ENCODE measurements at regions not wholly inside any gene's neighbourhood (a gene's known extent, or its start where the extent isn't known, plus 50 kb on each side); places are given as distances from the start of the nearest gene placed in this dataset.
"Not testable (repeated sequence)": the region's sequence is repeated elsewhere in the genome, so short reads cannot be mapped to it uniquely, and the experiment has no call there.

DNA sequence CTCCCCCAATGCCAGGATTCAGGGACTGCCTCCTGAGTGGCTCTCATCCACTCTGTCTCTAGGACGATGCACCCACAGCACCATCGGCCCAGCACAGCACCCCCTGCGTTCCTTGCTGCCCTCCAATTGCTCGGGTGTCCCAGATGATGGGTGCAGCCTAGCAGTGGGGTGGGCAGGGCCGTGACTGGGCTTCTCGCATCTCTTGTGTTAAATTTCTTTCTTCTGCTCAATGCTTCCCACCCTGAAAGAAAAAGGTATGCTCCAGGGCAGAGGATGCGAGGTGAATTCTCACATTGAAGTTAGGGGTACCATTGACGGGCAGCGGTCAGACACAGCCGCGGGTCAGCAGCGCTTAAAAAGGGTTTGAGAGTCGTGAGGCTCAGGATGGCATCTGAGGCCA, 232.4 kb upstream of the SGCG start:
- H3K9ac ChIP-seq: no peak overlapping the region
- H3K9me2 ChIP-seq: no peaks in the 10 kb centered on the region
- no peaks in the 10 kb centered on the region; the same call in 1 of the 2 replicates for H3K27me3 ChIP-seq (ENCODE audit: insufficient read depth)
- WGBS (ENCODE audit: low lambda C conversion rate): 38% methylated on average over 13 of the region's 13 CpGs
- no peaks in the 10 kb centered on the region for H3K79me2 ChIP-seq (ENCODE audit: insufficient read depth)
- DNase-seq: no peak
- H3K4me2 ChIP-seq: no peak overlapping the region
- H4K20me1 ChIP-seq (ENCODE audit: insufficient read depth): no peaks in the 10 kb centered on the region
- no peak overlapping the region for H2AFZ ChIP-seq (ENCODE audit: low read depth)
- no peak for TF ChIP-seq CHD2 (IDR thresholded peaks at IDR 0.05; ENCODE audit: low read length, partially characterized antibody)
- no peak for TF ChIP-seq RAD21 (IDR thresholded peaks at IDR 0.05; ENCODE audit: low read length)
- TF ChIP-seq RCOR1 (IDR thresholded peaks at IDR 0.05; ENCODE audit: low read length): no peak
- TF ChIP-seq, protein P1, sequence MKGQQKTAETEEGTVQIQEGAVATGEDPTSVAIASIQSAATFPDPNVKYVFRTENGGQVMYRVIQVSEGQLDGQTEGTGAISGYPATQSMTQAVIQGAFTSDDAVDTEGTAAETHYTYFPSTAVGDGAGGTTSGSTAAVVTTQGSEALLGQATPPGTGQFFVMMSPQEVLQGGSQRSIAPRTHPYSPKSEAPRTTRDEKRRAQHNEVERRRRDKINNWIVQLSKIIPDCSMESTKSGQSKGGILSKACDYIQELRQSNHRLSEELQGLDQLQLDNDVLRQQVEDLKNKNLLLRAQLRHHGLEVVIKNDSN (IDR thresholded peaks at IDR 0.05; ENCODE audit: borderline replicate concordance, low read depth): no peak
- TF ChIP-seq, protein P2, sequence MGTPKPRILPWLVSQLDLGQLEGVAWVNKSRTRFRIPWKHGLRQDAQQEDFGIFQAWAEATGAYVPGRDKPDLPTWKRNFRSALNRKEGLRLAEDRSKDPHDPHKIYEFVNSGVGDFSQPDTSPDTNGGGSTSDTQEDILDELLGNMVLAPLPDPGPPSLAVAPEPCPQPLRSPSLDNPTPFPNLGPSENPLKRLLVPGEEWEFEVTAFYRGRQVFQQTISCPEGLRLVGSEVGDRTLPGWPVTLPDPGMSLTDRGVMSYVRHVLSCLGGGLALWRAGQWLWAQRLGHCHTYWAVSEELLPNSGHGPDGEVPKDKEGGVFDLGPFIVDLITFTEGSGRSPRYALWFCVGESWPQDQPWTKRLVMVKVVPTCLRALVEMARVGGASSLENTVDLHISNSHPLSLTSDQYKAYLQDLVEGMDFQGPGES (IDR thresholded peaks at IDR 0.05; ENCODE audit: low read depth, low read length): no peak
- TF ChIP-seq FOSL2 (IDR thresholded peaks at IDR 0.05; ENCODE audit: borderline replicate concordance, low read depth): no peak
- TF ChIP-seq SMC3 (IDR thresholded peaks at IDR 0.05; ENCODE audit: low read depth, low read length): no peak
- no peak for TF ChIP-seq TCF12 (IDR thresholded peaks at IDR 0.05)
- H3K36me3 ChIP-seq (replicated peaks in 1 of 2; ENCODE audit: control insufficient read depth in 1 of 2, insufficient read depth in 2 of 2, low read length in 1 of 2): no peaks in the 10 kb centered on the region
- H3K27ac ChIP-seq (ENCODE audit: low read depth in 2 of 2, low read length in 1 of 2): no peak overlapping the region
- no peak overlapping the region for H3K4me3 ChIP-seq (ENCODE audit: low read depth in 2 of 2, low read length in 1 of 2)
- CTCF ChIA-PET: no interaction called here
- H3F3A ChIP-seq (replicated peaks; ENCODE audit: insufficient read depth): no peaks in the 10 kb centered on the region
- POLR2A ChIA-PET: no interaction called here
- H3K9me3 ChIP-seq: no peaks in the 10 kb centered on the region
- no peaks in the 10 kb centered on the region for H3K4me1 ChIP-seq (ENCODE audit: control insufficient read depth in 1 of 2, insufficient read depth in 2 of 2, low read depth in 1 of 2, low read length in 1 of 2)

DNA sequence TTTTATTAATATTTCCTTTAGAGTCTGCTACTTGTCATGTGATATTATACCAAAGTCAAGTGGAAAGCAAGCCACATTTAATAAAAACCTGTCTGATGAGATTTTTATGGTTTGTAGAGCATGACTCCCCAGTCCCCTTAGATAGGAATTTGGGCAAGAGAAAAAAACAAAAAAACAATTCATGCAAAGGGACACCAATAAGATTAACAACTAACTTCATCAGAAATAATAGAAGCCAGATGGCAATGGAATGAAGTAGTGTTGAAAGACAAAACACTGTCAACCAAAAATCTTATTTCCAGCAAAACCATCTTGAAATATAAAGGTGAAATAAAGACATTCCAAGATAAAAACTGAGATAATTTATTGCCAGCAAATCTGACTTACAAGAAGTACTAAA, 228.8 kb upstream of the SGCG start:
- H3K27me3 ChIP-seq (ENCODE audit: insufficient read depth); H3K9me2 ChIP-seq; H3K27ac ChIP-seq (ENCODE audit: low read depth in 2 of 2, low read length in 1 of 2); H3K36me3 ChIP-seq (replicated peaks in 1 of 2; ENCODE audit: control insufficient read depth in 1 of 2, insufficient read depth in 2 of 2, low read length in 1 of 2); H3F3A ChIP-seq (replicated peaks; ENCODE audit: insufficient read depth); H3K4me1 ChIP-seq (ENCODE audit: control insufficient read depth in 1 of 2, insufficient read depth in 2 of 2, low read depth in 1 of 2, low read length in 1 of 2); H2AFZ ChIP-seq (ENCODE audit: low read depth); CTCF ChIA-PET; H3K4me3 ChIP-seq (ENCODE audit: low read depth in 2 of 2, low read length in 1 of 2); DNase-seq; H3K9me3 ChIP-seq; H3K79me2 ChIP-seq (ENCODE audit: insufficient read depth); H3K4me2 ChIP-seq; H4K20me1 ChIP-seq (ENCODE audit: insufficient read depth); POLR2A ChIA-PET; H3K9ac ChIP-seq: not testable (repeated sequence)

DNA sequence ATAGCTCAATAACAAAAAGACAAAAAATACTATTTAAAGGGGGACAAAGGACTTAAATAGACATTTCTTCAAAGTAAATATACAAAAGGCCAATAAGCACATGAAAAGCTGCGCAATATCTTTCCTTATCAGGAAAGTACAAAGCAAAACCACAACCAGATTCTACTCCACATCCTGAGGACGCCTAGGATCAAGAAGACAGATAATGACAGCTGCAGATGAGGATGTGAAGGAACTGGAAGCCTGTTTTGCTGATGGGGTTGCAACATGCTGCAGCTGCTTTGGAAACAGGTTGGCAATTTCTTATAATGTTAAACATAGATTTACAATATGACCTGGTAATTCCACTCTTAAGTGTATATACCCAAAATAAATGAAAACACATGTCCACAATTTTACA, 225.6 kb upstream of the SGCG start:
- H3K9me3 ChIP-seq; POLR2A ChIA-PET; H3K36me3 ChIP-seq (replicated peaks in 1 of 2; ENCODE audit: control insufficient read depth in 1 of 2, insufficient read depth in 2 of 2, low read length in 1 of 2); H3K4me1 ChIP-seq (ENCODE audit: control insufficient read depth in 1 of 2, insufficient read depth in 2 of 2, low read depth in 1 of 2, low read length in 1 of 2); H2AFZ ChIP-seq (ENCODE audit: low read depth); H3F3A ChIP-seq (replicated peaks; ENCODE audit: insufficient read depth); H3K9me2 ChIP-seq; H3K4me3 ChIP-seq (ENCODE audit: low read depth in 2 of 2, low read length in 1 of 2); H3K4me2 ChIP-seq; H3K79me2 ChIP-seq (ENCODE audit: insufficient read depth); CTCF ChIA-PET; H3K27me3 ChIP-seq (ENCODE audit: insufficient read depth); H4K20me1 ChIP-seq (ENCODE audit: insufficient read depth); H3K27ac ChIP-seq (ENCODE audit: low read depth in 2 of 2, low read length in 1 of 2); DNase-seq; H3K9ac ChIP-seq: not testable (repeated sequence)
- WGBS (ENCODE audit: low lambda C conversion rate): 2% methylated on average over 2 of the region's 2 CpGs

- DNase-seq, H3K9ac ChIP-seq, CTCF ChIA-PET: not testable (repeated sequence)
Observed at GRCh38 chr13:22956456-22957115, 224.2 kb upstream of the SGCG start.

GRCh38 chr13:22959859-22960258, 220.9 kb upstream of the SGCG start:
- H3K9me3 ChIP-seq; H3K4me2 ChIP-seq; H3K4me1 ChIP-seq (ENCODE audit: control insufficient read depth in 1 of 2, insufficient read depth in 2 of 2, low read depth in 1 of 2, low read length in 1 of 2); H3K4me3 ChIP-seq (ENCODE audit: low read depth in 2 of 2, low read length in 1 of 2); CTCF ChIA-PET; POLR2A ChIA-PET; DNase-seq; H3K27me3 ChIP-seq (ENCODE audit: insufficient read depth); H4K20me1 ChIP-seq (ENCODE audit: insufficient read depth); H3F3A ChIP-seq (replicated peaks; ENCODE audit: insufficient read depth); H3K36me3 ChIP-seq (replicated peaks in 1 of 2; ENCODE audit: control insufficient read depth in 1 of 2, insufficient read depth in 2 of 2, low read length in 1 of 2); H3K27ac ChIP-seq (ENCODE audit: low read depth in 2 of 2, low read length in 1 of 2); H3K9me2 ChIP-seq; H3K79me2 ChIP-seq (ENCODE audit: insufficient read depth); H3K9ac ChIP-seq; H2AFZ ChIP-seq (ENCODE audit: low read depth): not testable (repeated sequence)
- 40% methylated on average over 3 of the region's 14 CpGs for WGBS (ENCODE audit: low lambda C conversion rate)

More at GRCh38 chr13:22956456-22957115, 224.2 kb upstream of the SGCG start:
- H3K9me2 ChIP-seq; H3K27me3 ChIP-seq (ENCODE audit: insufficient read depth); H3K4me3 ChIP-seq (ENCODE audit: low read depth in 2 of 2, low read length in 1 of 2); H3K9me3 ChIP-seq; H2AFZ ChIP-seq (ENCODE audit: low read depth); H3K79me2 ChIP-seq (ENCODE audit: insufficient read depth); H3K36me3 ChIP-seq (replicated peaks in 1 of 2; ENCODE audit: control insufficient read depth in 1 of 2, insufficient read depth in 2 of 2, low read length in 1 of 2); H3K27ac ChIP-seq (ENCODE audit: low read depth in 2 of 2, low read length in 1 of 2); H3K4me1 ChIP-seq (ENCODE audit: control insufficient read depth in 1 of 2, insufficient read depth in 2 of 2, low read depth in 1 of 2, low read length in 1 of 2); H4K20me1 ChIP-seq (ENCODE audit: insufficient read depth); H3K4me2 ChIP-seq; H3F3A ChIP-seq (replicated peaks; ENCODE audit: insufficient read depth); POLR2A ChIA-PET: not testable (repeated sequence)
- WGBS (ENCODE audit: low lambda C conversion rate): 20% methylated on average over 5 of the region's 9 CpGs

All from SK-N-SH (cell line).